HG03135 (cell line): ENCODE measurements at regions not wholly inside any gene's neighbourhood (a gene's known extent, or its start where the extent isn't known, plus 50 kb on each side); places are given as distances from the start of the nearest gene placed in this dataset.
"Not testable (repeated sequence)": the region's sequence is repeated elsewhere in the genome, so short reads cannot be mapped to it uniquely, and the experiment has no call there.

Experiments used
- ATAC-seq: cut with Tn5 transposase; IDR thresholded peaks from one replicate; pipeline ENCODE4 v1.9.1; 2021; ENCODE audit warnings: mild to moderate bottlenecking, moderate library complexity; ENCODE audit not compliant: unreplicated experiment

DNA sequence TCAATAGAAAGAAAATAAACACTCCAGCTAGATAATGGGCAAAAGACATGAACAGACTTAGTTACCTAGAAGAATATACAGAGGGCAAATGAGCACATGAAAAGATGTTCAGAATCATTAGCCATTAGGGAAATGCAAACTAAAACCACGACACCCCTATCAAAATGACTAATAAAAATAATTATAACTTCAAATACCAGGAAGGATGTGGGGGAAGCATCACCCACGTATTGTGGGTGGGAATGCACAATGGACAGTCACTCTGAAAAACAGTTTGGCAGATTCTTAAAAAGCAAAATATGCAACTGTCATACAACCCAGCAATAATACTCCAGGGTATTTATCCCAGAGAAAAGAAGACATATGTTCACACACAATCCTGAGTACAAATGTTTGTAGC lies 92.6 kb downstream of the DLL1 start:
- no peak for ATAC-seq

- no peak for ATAC-seq
These were observed 97.5 kb downstream of the DLL1 start for GRCh38 chr6:170193326-170193821.

DNA sequence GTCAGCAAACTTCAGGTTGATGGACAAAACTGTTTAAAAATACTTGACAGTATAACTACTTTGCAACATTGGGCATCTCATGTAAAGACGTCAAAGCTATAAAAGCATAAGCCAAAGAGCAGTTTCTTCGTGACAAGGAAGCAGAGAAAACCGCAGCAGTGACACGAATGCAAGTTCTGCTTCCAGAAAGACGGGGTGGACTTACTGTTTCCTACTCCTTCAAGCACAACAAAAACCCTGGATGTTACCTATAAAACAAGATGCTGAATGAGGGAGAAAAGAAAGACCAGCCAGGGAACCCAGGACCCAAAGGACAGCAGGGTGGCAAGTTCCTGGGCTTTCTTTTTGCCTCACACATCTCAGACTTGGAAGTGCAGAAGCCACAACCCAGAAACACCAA lies 98.0 kb downstream of the DLL1 start:
- ATAC-seq: no peak

- not testable (repeated sequence) for ATAC-seq
These were observed 98.8 kb downstream of the DLL1 start for GRCh38 chr6:170192101-170192500.

GRCh38 chr6:170190046-170190445 lies 100.8 kb downstream of the DLL1 start:
- no peak for ATAC-seq

- no peak for ATAC-seq
These were observed 101.6 kb downstream of the DLL1 start for GRCh38 chr6:170189236-170189635.

GRCh38 chr6:170188571-170189001 lies 102.3 kb downstream of the DLL1 start:
- no peak for ATAC-seq

- no peak for ATAC-seq
These were observed 103.0 kb downstream of the DLL1 start for GRCh38 chr6:170187669-170188566.

GRCh38 chr6:170186941-170187668 lies 103.8 kb downstream of the DLL1 start:
- ATAC-seq: no peak

- no peak for ATAC-seq
These were observed 104.6 kb downstream of the DLL1 start for GRCh38 chr6:170186006-170186935.

DNA sequence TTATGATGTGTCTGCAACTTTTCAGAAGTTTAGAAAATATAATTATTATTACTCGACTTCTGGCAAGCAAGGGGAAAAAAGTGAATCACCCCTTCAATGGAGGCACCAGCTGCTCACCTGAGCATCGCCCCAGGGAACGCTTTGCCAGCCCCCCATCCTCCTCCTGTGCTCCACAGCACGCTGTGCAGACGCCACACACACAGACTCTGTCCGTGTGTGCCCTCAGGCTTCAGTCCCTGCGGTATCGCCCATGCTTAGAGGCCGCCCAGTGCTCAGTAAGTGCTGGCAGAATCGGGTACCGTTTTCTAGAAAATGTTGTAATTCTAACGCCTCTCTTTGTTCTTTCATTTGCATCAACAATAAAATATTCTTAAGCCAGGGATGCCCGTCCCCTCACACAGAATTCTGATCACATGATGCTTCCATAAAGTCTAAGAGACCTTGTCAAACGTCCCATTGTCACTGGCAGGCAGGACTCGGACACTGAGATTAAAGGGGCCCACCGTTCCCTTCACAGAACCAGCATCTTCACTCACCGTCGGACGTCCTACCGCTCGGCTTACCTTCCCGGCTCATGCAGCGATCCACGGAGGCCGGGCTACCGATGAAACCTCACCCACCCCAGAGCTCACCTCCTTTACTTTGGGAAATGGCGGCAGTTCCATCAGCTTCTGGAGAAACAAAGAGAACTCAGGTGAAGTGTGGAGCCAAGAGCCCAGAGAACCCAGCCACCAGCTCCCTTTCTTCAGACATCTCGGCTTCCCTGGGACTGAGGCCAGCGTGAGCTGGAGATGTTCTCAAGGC lies 105.5 kb downstream of the DLL1 start:
- ATAC-seq: no peak

- ATAC-seq: no peak
These were observed 106.6 kb downstream of the DLL1 start for GRCh38 chr6:170184316-170184715.

GRCh38 chr6:170183521-170183920 lies 107.4 kb downstream of the DLL1 start:
- no peak for ATAC-seq

DNA sequence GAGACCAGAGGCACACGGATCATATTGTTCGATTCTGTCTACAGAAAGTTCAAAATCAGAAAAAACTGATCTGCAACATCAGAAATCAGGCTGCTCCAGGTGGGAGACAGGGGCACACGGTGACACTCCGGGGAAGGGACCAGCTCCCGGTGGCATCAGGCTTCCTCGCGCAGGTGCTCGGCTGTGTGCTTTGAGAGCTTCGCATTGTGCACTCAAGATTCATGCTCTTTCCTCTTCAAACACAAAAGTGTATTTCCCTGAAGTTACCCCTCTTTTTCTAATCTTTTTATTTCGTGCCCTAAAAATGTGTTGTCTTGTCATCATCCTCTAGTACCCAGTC lies 108.1 kb downstream of the DLL1 start:
- no peak for ATAC-seq

GRCh38 chr6:170182093-170182780 lies 108.6 kb downstream of the DLL1 start:
- ATAC-seq: no peak

GRCh38 chr6:170181338-170181690 lies 109.6 kb downstream of the DLL1 start:
- no peak for ATAC-seq

- ATAC-seq: no peak
These were observed 110.1 kb downstream of the DLL1 start for GRCh38 chr6:170180671-170181337.

GRCh38 chr6:170179616-170180324 lies 111.1 kb downstream of the DLL1 start:
- ATAC-seq: no peak
